UCSD-AML1 (cell line): ENCODE measurements at regions not wholly inside any gene's neighbourhood (a gene's known extent, or its start where the extent isn't known, plus 50 kb on each side); places are given as distances from the start of the nearest gene placed in this dataset.

ENCODE experiments used
- DNase-seq: peaks from one replicate; lab custom pipeline; 2025; ENCODE audit not compliant: unreplicated experiment; lab: John Stamatoyannopoulos, UW

GRCh38 chr2:199136242-199136641, 321.5 kb downstream of the SATB2 start:
- DNase-seq, result no peak

- DNase-seq, result no peak
Observed at GRCh38 chr2:199131876-199132275, 325.9 kb downstream of the SATB2 start.

GRCh38 chr2:199131136-199131655, 326.5 kb downstream of the SATB2 start:
- no peak for DNase-seq

GRCh38 chr2:199130501-199130900, 327.2 kb downstream of the SATB2 start:
- no peak for DNase-seq

GRCh38 chr2:199128476-199129229, 329.1 kb downstream of the SATB2 start:
- no peak for DNase-seq

GRCh38 chr2:199119796-199120195, 337.9 kb downstream of the SATB2 start:
- no peak for DNase-seq

- no peak for DNase-seq
Observed at GRCh38 chr2:199118673-199119112, 339.0 kb downstream of the SATB2 start.

- DNase-seq, result no peak
Observed at GRCh38 chr2:199115169-199115568, 342.6 kb downstream of the SATB2 start.

GRCh38 chr2:199113111-199113510, 344.6 kb downstream of the SATB2 start:
- no peak for DNase-seq

- no peak for DNase-seq
Observed at GRCh38 chr2:199111458-199111857, 346.3 kb downstream of the SATB2 start.

GRCh38 chr2:199108056-199108455, 349.7 kb downstream of the SATB2 start:
- DNase-seq, result no peak

- no peak for DNase-seq
Observed at GRCh38 chr2:199105826-199106225, 351.9 kb downstream of the SATB2 start.

GRCh38 chr2:199101487-199101886, 356.3 kb downstream of the SATB2 start:
- no peak for DNase-seq

GRCh38 chr2:199100326-199101110, 357.2 kb downstream of the SATB2 start:
- DNase-seq, result no peak

GRCh38 chr2:199092419-199092818, 365.3 kb downstream of the SATB2 start:
- DNase-seq, result no peak

- DNase-seq, result no peak
Observed at GRCh38 chr2:199085261-199085660, 372.5 kb downstream of the SATB2 start.

GRCh38 chr2:199070322-199070949, 387.3 kb downstream of the SATB2 start:
- no peak for DNase-seq

GRCh38 chr2:199064201-199064600, 393.5 kb downstream of the SATB2 start:
- DNase-seq, result no peak

GRCh38 chr2:199057936-199058335, 399.8 kb downstream of the SATB2 start:
- DNase-seq, result no peak

GRCh38 chr2:199055336-199055735, 402.4 kb downstream of the SATB2 start:
- no peak for DNase-seq

- no peak for DNase-seq
Observed at GRCh38 chr2:199042660-199043379, 414.9 kb downstream of the SATB2 start.
